ENCODE measurements at regions not wholly inside any gene's neighbourhood (a gene's known extent, or its start where the extent isn't known, plus 50 kb on each side); places are given as distances from the start of the nearest gene placed in this dataset.
A peak's percentile ranks its signal among the peaks of the same experiment; 100 is the strongest.

DNA sequence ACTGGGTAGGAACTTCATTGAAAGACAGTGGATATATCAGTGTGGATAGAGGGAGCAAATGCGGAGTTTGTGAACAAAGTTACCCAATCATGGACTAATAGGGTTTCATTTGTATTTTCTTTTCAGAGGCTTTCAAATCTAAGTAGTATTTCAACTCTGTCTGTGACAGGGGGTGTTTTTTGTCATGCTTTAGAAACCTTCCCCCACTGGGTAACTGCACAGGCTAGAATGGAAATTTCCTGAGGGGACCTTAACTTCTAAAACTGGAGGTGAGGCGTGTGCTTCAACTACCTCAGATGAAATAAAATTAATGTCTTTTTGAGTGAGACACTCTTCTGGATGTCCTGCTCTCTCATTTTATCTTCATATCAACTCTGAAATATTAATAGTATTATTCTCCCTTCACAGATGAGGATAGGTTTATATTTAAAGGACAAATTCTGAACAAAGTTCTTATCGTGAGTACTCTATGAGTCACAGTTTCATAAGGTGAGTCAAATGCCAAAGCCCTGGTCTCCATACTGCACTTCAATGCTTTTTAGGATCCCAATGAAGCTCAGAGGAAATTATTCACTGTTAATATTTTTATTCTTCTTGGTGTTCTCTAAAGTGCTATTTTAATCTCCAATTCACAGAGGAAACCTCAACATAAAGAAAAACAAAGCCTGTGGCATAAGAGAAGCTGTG, 770.6 kb downstream of the CCSER2 start:
- TF ChIP-seq, protein P1, sequence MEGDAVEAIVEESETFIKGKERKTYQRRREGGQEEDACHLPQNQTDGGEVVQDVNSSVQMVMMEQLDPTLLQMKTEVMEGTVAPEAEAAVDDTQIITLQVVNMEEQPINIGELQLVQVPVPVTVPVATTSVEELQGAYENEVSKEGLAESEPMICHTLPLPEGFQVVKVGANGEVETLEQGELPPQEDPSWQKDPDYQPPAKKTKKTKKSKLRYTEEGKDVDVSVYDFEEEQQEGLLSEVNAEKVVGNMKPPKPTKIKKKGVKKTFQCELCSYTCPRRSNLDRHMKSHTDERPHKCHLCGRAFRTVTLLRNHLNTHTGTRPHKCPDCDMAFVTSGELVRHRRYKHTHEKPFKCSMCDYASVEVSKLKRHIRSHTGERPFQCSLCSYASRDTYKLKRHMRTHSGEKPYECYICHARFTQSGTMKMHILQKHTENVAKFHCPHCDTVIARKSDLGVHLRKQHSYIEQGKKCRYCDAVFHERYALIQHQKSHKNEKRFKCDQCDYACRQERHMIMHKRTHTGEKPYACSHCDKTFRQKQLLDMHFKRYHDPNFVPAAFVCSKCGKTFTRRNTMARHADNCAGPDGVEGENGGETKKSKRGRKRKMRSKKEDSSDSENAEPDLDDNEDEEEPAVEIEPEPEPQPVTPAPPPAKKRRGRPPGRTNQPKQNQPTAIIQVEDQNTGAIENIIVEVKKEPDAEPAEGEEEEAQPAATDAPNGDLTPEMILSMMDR (IDR thresholded peaks at IDR 0.05; ENCODE audit: insufficient read depth, missing control alignments) = no peak
- DNase-seq (ENCODE audit: insufficient read length, low spot score) (no peak), FAIRE-seq (no peak)

DNA sequence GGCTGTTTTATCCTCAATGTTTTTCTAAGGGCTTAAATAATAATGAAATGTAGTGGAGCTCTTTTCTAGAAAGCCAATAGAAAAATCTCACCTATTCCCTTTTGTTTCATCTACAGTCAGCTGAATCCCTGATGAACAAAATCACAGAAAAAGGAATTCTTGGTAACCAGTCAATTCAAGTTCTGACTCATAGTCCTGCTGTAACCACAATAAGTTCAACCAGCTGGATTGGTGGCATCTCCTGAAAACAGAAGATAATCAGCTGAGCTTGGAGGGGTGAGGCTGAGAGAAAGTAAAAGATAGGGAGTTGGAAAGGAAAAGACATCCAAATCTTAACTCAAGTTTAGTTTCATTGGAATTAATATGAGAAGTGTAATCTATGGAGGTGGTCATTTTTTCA, 772.1 kb downstream of the CCSER2 start:
- DNase-seq (ENCODE audit: insufficient read length, low spot score) = no peak
- TF ChIP-seq, protein P1 (IDR thresholded peaks at IDR 0.05; ENCODE audit: insufficient read depth, missing control alignments) = no peak
- FAIRE-seq = no peak

DNA sequence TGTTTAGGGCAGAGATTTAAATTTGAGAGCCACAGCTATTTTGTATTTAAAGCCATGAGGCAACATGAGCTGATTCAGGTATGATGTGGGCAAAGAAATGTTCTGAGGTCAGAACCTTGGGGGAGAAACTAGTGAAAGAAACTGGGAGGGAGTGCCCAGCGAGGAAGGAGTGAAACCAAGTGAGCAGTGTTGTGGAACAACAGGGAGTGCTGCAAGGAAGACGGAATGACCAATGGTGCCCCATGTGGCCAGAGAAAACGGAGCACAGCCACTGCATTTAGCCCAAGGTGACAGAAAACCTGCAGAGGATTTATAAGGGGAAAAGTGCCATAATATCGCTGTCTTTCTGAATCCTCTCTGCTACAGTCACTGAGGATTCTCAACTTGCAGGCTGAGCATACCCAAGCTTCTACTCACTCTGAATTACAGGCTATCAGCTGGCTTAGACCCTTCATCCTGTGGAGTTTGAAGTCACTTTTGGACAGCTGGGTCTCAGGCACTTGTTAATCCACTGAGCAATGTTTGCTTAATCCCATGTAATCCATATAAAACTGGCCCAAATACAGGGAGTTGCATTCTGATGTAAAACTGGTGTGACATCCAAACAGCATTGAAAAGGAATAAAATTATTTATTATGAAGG, 777.3 kb downstream of the CCSER2 start:
- FAIRE-seq (no peak), DNase-seq (ENCODE audit: insufficient read length, low spot score) (no peak)
- TF ChIP-seq, protein P1 (IDR thresholded peaks at IDR 0.05; ENCODE audit: insufficient read depth, missing control alignments) = peak; percentile 16

DNA sequence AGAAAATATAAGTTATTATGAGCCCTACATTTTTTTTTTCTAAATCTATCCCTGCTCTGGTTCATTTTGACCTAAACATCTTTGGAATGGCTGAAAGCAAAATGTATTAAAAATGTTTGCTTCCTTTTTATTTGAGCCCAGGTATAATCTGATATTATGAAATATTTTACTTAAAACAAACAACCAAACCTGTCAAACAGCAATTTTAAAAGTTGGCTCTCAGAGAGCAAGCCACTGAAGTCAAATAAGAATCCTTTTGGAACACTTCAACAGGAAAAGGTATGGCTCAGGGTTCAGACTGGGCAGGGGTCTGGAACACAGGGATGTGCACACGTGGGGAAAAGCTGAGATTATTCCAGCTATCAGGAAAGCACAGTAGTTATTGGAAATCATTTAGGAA, 782.9 kb downstream of the CCSER2 start:
- DNase-seq (ENCODE audit: insufficient read length, low spot score) (no peak), FAIRE-seq (no peak)
- TF ChIP-seq, protein P1 (IDR thresholded peaks at IDR 0.05; ENCODE audit: insufficient read depth, missing control alignments) = no peak

DNA sequence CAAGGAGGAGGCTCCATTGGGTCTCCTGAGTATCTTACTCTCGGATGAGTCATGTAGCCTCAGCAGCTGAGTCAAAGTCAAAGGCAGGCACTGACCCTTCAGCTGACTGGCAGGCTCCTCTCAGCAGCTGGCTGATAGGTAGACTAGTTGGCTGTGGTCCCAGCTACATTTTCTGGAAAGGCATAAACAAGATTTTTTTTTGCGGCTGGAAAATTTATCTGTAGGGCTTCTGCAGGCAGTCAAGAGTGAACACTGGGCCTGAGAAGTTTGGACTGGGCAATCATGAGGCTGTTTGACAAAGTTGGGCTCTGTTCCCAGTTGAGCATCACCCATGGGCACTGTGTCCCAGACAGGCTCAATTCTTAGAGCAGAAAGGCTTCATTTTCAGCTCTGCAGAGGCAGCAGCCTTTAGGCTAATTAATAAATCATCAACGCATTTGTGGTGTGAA, 796.2 kb downstream of the CCSER2 start:
- no peak for FAIRE-seq
- TF ChIP-seq, protein P1 (IDR thresholded peaks at IDR 0.05; ENCODE audit: insufficient read depth, missing control alignments) = no peak
- DNase-seq (ENCODE audit: insufficient read length, low spot score) = no peak

DNA sequence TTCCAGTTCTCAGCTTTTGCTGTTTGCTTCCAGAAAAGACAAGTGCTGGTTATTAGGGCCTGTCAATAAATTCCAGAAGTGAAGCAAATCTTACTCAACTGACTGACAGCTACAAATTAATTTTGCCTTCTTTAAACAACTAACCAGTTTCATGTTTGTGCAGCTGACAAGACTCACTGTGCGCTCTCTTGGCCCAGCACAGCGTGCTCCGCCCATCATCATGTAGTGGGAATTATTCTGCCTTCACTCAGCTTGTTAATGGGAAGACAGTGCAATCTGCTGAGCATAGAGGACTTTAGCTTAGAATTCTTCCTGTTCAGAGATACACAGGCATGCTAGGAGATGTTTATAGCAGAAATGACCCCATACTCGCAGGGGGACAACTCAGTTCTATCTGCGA, 808.9 kb downstream of the CCSER2 start:
- FAIRE-seq = no peak
- no peak for DNase-seq (ENCODE audit: insufficient read length, low spot score)
- TF ChIP-seq, protein P1 (IDR thresholded peaks at IDR 0.05; ENCODE audit: insufficient read depth, missing control alignments) = no peak

DNA sequence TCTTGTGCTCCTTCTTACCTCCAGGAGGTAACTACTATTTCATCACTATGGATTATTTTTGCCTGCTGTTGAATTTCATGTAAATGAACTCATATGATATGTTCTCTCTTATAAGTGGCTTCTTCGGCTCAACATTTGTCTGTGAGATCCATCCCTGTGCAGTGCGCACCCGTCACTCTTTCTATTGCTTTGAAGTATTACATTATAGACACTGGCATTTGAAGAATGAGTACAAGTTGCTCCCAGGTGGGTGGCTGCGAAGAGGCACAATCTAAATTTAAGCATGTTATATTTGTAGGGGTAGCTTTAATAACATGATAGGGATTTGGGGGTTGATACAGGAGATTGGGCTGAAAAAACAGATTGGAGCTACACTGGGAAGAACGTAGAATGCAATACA, 809.7 kb downstream of the CCSER2 start:
- TF ChIP-seq, protein P1 (IDR thresholded peaks at IDR 0.05; ENCODE audit: insufficient read depth, missing control alignments) = no peak
- no peak for FAIRE-seq
- DNase-seq (ENCODE audit: insufficient read length, low spot score) = no peak
